CD4-positive, CD25-positive, alpha-beta regulatory T cell (primary cell): ENCODE measurements at regions not wholly inside any gene's neighbourhood (a gene's known extent, or its start where the extent isn't known, plus 50 kb on each side); places are given as distances from the start of the nearest gene placed in this dataset.

Experiments
- ATAC-seq, 2 donors: fragments of 150-1000 bp; cut with Tn5 transposase; one replicate each; pipeline ENCODE4 v1.10.0; 2021; ENCODE audit warnings: low read depth in 2 of 2, moderate number of reproducible peaks in 2 of 2, moderate library complexity in 1 of 2
- DNase-seq, 3 donors: peaks; one replicate each; pipeline versions ENCODE4 v3.0.0 to v3.0.0-alpha.2; 2012 to 2022; ENCODE audit warnings: mixed read lengths in 1 of 3
- H3K27ac ChIP-seq: one replicate; pipeline ENCODE4 v1.7.0; 2013; ENCODE audit warnings: mild to moderate bottlenecking, low read length; ENCODE audit not compliant: insufficient read depth, poor library complexity, severe bottlenecking
- H3K27me3 ChIP-seq: one replicate; pipeline ENCODE4 v1.7.0; 2013; ENCODE audit warnings: low read length; ENCODE audit not compliant: control insufficient read depth, insufficient read depth
- H3K36me3 ChIP-seq: one replicate; pipeline ENCODE4 v1.7.0; 2013; ENCODE audit warnings: mild to moderate bottlenecking, low read length, moderate library complexity; ENCODE audit not compliant: control insufficient read depth, insufficient read depth
- H3K4me1 ChIP-seq: 2 replicates; pipeline ENCODE4 v1.7.0; 2013; ENCODE audit warnings: mild to moderate bottlenecking, low read length; ENCODE audit not compliant: insufficient read depth, control insufficient read depth, poor library complexity, severe bottlenecking
- H3K4me3 ChIP-seq: one replicate; pipeline ENCODE4 v1.7.0; 2013; ENCODE audit warnings: low read depth, mild to moderate bottlenecking, low read length, moderate library complexity
- H3K9me3 ChIP-seq, 2 experiments: 1 replicate in 1 of 2; 2 replicates in 1 of 2; pipeline ENCODE4 v1.7.0; 2013; ENCODE audit warnings: low read length in 2 of 2, mild to moderate bottlenecking in 1 of 2, moderate library complexity in 1 of 2; ENCODE audit not compliant: control insufficient read depth in 2 of 2
- H3K27ac Mint-ChIP-seq, 3 donors: one replicate each; pipeline ENCODE4 v1.8.0; 2020 to 2022; ENCODE audit warnings: mild to moderate bottlenecking in 3 of 3, mixed read lengths in 3 of 3, moderate library complexity in 2 of 3
- H3K27me3 Mint-ChIP-seq: one replicate; pipeline ENCODE4 v1.8.0; 2022; ENCODE audit warnings: mild to moderate bottlenecking, mixed read lengths
- H3K36me3 Mint-ChIP-seq: one replicate; pipeline ENCODE4 v1.8.0; 2020; ENCODE audit warnings: mixed read lengths
- H3K4me1 Mint-ChIP-seq, 4 donors: one replicate each; pipeline ENCODE4 v1.8.0; 2020 to 2022; ENCODE audit warnings: mixed read lengths in 4 of 4, mild to moderate bottlenecking in 1 of 4
- H3K4me3 Mint-ChIP-seq, 4 donors: one replicate each; pipeline ENCODE4 v1.8.0; 2020 to 2022; ENCODE audit warnings: mild to moderate bottlenecking in 4 of 4, mixed read lengths in 4 of 4, moderate library complexity in 3 of 4
- H3K9me3 Mint-ChIP-seq, 7 donors: one replicate each; pipeline ENCODE4 v1.8.0; 2020 to 2022; ENCODE audit warnings: mixed read lengths in 7 of 7, mild to moderate bottlenecking in 3 of 7, moderate library complexity in 2 of 7

- no peak for DNase-seq
- no peaks in the 10 kb centered on the region for H3K9me3 ChIP-seq
- Mint-ChIP-seq H3K9me3 (peaks cover 0 to 4% (median 2%) of the 10 kb centered on the region in 7 donors), H3K27ac (no peak overlapping the region), H3K4me3 (no peak overlapping the region), H3K27me3 (peaks cover 10% of the 10 kb centered on the region), H3K36me3 (no peaks in the 10 kb centered on the region), H3K4me1 (no peaks in the 10 kb centered on the region)
- no peak overlapping the region for H3K27ac ChIP-seq
- no peaks in the 10 kb centered on the region for H3K36me3 ChIP-seq
- no peak overlapping the region for H3K4me3 ChIP-seq
- peaks cover 1% of the 10 kb centered on the region for H3K27me3 ChIP-seq
- no peaks in the 10 kb centered on the region for H3K4me1 ChIP-seq
- ATAC-seq: no peak
Measured at GRCh38 chr1:38672692-38673091, 186.9 kb downstream of the RRAGC start.

GRCh38 chr1:38671221-38671620 lies 188.4 kb downstream of the RRAGC start:
- peaks cover 0 to 4% (median 2%) of the 10 kb centered on the region in 7 donors for H3K9me3 Mint-ChIP-seq
- no peak overlapping the region for H3K4me3 Mint-ChIP-seq
- DNase-seq (no peak), ATAC-seq (no peak)
- Histone ChIP-seq H3K27me3 (peaks cover 2% of the 10 kb centered on the region), H3K9me3 (no peaks in the 10 kb centered on the region), H3K27ac (no peak overlapping the region), H3K36me3 (no peaks in the 10 kb centered on the region), H3K4me1 (no peaks in the 10 kb centered on the region), H3K4me3 (no peak overlapping the region)
- H3K27ac Mint-ChIP-seq: no peak overlapping the region
- H3K36me3 Mint-ChIP-seq: no peaks in the 10 kb centered on the region
- H3K27me3 Mint-ChIP-seq: peaks cover 10% of the 10 kb centered on the region
- H3K4me1 Mint-ChIP-seq: no peaks in the 10 kb centered on the region

DNA sequence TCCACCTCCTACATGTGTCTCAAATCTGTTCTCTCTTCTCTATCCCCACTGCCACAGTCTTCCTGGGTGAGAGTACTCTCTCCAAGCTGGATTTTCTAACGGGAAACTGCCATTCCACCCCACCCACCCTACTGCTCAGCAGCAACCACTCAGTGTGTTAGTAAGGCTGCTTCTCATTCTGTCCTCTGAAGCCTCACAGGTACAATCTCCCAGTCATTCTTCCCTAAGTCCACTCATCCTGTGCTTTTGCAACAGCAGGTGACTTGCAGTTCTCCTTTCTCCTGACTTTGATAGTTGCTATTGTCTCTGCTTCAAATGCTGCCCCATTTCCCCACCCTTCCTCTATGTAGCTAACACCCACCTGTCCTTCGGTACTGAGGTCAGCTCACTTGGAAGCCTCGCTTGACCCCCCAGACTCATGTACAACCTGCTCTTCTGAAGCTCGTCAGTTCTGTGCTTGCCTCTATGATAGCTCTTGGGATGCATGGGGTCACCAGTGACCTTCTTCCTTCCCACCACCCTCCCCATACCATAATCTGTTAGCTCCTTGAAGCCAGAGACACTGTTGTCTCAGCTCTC lies 188.9 kb downstream of the RRAGC start:
- Mint-ChIP-seq H3K4me1 (no peaks in the 10 kb centered on the region), H3K9me3 (peaks cover 0 to 4% (median 2%) of the 10 kb centered on the region in 7 donors), H3K4me3 (no peak overlapping the region), H3K27me3 (peaks cover 10% of the 10 kb centered on the region), H3K36me3 (no peaks in the 10 kb centered on the region), H3K27ac (no peak overlapping the region)
- H3K27me3 ChIP-seq: peaks cover 6% of the 10 kb centered on the region
- ATAC-seq (no peak), DNase-seq (no peak)
- H3K36me3 ChIP-seq: no peaks in the 10 kb centered on the region
- no peaks in the 10 kb centered on the region for H3K4me1 ChIP-seq
- H3K9me3 ChIP-seq: no peaks in the 10 kb centered on the region
- no peak overlapping the region for H3K4me3 ChIP-seq
- H3K27ac ChIP-seq: no peak overlapping the region

DNA sequence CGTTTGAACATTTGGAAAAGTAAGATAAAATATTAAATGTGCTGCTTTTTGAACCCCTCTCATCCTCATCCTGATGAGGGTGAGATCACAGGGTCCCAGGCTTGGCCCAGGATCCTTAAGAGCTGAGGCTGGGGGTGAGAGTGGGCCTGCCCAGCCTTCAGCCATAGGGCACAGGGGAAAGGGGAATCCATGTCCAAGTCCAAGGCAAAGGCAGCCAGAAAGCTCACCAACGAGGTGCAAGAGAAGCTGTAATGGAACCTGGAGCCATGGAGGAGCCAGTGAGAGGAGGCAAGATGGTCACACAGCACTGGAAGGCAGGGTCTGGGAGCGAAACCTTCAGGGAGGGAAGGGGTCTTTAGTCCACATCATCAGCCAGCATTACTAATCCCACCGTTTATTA lies 191.9 kb downstream of the RRAGC start:
- Mint-ChIP-seq H3K36me3 (no peaks in the 10 kb centered on the region), H3K27me3 (peaks cover 18% of the 10 kb centered on the region), H3K4me3 (no peak overlapping the region), H3K9me3 (peaks cover 0 to 10% (median 3%) of the 10 kb centered on the region in 7 donors), H3K4me1 (no peaks in the 10 kb centered on the region), H3K27ac (peak overlapping the region in 1 of 3 donors; percentile 65)
- Histone ChIP-seq H3K27ac (no peak overlapping the region), H3K27me3 (peaks cover 6% of the 10 kb centered on the region), H3K36me3 (no peaks in the 10 kb centered on the region), H3K4me3 (no peak overlapping the region), H3K9me3 (no peaks in the 10 kb centered on the region), H3K4me1 (no peaks in the 10 kb centered on the region)
- ATAC-seq: no peak
- no peak for DNase-seq

- Mint-ChIP-seq H3K4me1 (no peaks in the 10 kb centered on the region), H3K27ac (no peak overlapping the region), H3K9me3 (peaks cover 0 to 22% (median 7%) of the 10 kb centered on the region in 7 donors), H3K27me3 (peaks cover 12% of the 10 kb centered on the region), H3K36me3 (no peaks in the 10 kb centered on the region), H3K4me3 (no peak overlapping the region)
- Histone ChIP-seq H3K36me3 (no peaks in the 10 kb centered on the region), H3K9me3 (peaks cover 5 to 8% of the 10 kb centered on the region in 2 experiments), H3K27ac (no peak overlapping the region), H3K4me1 (no peaks in the 10 kb centered on the region), H3K4me3 (no peak overlapping the region), H3K27me3 (peaks cover 8% of the 10 kb centered on the region)
- DNase-seq (no peak), ATAC-seq (no peak)
Measured at GRCh38 chr1:38662126-38662525, 197.4 kb downstream of the RRAGC start.

- peaks cover 0 to 12% (median 6%) of the 10 kb centered on the region in 7 donors for H3K9me3 Mint-ChIP-seq
Measured at GRCh38 chr1:38658883-38659282, 200.7 kb downstream of the RRAGC start.

GRCh38 chr1:38657873-38658272 lies 201.7 kb downstream of the RRAGC start:
- peaks cover 0 to 12% (median 6%) of the 10 kb centered on the region in 7 donors for H3K9me3 Mint-ChIP-seq
- Histone ChIP-seq H3K9me3 (peaks cover 5 to 8% of the 10 kb centered on the region in 2 experiments), H3K27me3 (peaks cover 3% of the 10 kb centered on the region), H3K4me3 (no peak overlapping the region), H3K27ac (no peak overlapping the region), H3K36me3 (no peaks in the 10 kb centered on the region), H3K4me1 (no peaks in the 10 kb centered on the region)
- DNase-seq (no peak), ATAC-seq (no peak)
- H3K36me3 Mint-ChIP-seq: no peaks in the 10 kb centered on the region
- peaks cover 22% of the 10 kb centered on the region for H3K27me3 Mint-ChIP-seq
- H3K4me1 Mint-ChIP-seq: no peaks in the 10 kb centered on the region
- no peak overlapping the region for H3K27ac Mint-ChIP-seq
- H3K4me3 Mint-ChIP-seq: no peak overlapping the region

More at GRCh38 chr1:38658883-38659282, 200.7 kb downstream of the RRAGC start:
- H3K4me3 ChIP-seq: no peak overlapping the region
- no peaks in the 10 kb centered on the region for H3K4me1 Mint-ChIP-seq
- H3K27ac ChIP-seq: no peak overlapping the region
- ATAC-seq (no peak), DNase-seq (no peak)
- H3K9me3 ChIP-seq: peaks cover 5 to 8% of the 10 kb centered on the region in 2 experiments
- H3K27me3 Mint-ChIP-seq: peaks cover 22% of the 10 kb centered on the region
- no peak overlapping the region for H3K27ac Mint-ChIP-seq
- no peaks in the 10 kb centered on the region for H3K36me3 Mint-ChIP-seq
- H3K4me1 ChIP-seq: no peaks in the 10 kb centered on the region
- H3K4me3 Mint-ChIP-seq: no peak overlapping the region
- H3K27me3 ChIP-seq: peaks cover 3% of the 10 kb centered on the region
- no peaks in the 10 kb centered on the region for H3K36me3 ChIP-seq

DNA sequence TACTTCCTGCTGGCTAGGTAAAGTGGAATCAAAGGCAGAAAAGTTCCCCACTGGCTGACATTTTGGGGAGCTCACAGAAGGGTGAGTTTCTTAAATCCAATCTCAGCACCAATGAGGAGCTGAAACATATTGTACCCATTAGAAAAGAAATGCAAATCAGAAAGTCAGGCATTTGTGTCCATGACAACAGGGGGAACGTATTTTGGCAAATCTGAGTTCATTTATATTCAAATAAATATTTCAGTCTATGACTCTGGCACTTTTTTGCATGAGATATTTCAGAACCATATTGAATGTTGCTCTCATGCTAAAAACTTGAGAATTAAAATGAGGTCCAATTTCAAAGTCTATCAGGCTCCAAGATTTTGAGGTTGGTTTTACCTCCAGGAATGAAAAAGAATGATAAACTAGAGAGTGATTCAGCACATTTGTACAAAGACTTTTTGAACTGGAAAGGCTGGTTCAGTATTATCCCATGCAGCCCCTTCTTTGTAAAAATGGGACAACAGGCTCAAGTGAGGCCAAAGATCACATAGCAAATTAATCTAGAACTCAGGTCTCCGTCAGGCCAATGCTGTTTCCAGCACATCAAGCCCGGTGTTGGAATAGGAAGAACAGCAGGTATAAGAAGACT lies 202.2 kb downstream of the RRAGC start:
- H3K4me1 Mint-ChIP-seq: no peaks in the 10 kb centered on the region
- H3K9me3 Mint-ChIP-seq: peaks cover 0 to 12% (median 6%) of the 10 kb centered on the region in 7 donors
- ATAC-seq (no peak), DNase-seq (no peak)
- Histone ChIP-seq H3K36me3 (no peaks in the 10 kb centered on the region), H3K27ac (no peak overlapping the region), H3K4me1 (no peaks in the 10 kb centered on the region), H3K9me3 (peaks cover 5 to 8% of the 10 kb centered on the region in 2 experiments), H3K4me3 (no peak overlapping the region), H3K27me3 (peaks cover 3% of the 10 kb centered on the region)
- H3K36me3 Mint-ChIP-seq: no peaks in the 10 kb centered on the region
- peaks cover 24% of the 10 kb centered on the region for H3K27me3 Mint-ChIP-seq
- H3K27ac Mint-ChIP-seq: no peak overlapping the region
- no peak overlapping the region for H3K4me3 Mint-ChIP-seq
